ENCODE measurements at regions not wholly inside any gene's neighbourhood (a gene's known extent, or its start where the extent isn't known, plus 50 kb on each side); places are given as distances from the start of the nearest gene placed in this dataset.

DNA sequence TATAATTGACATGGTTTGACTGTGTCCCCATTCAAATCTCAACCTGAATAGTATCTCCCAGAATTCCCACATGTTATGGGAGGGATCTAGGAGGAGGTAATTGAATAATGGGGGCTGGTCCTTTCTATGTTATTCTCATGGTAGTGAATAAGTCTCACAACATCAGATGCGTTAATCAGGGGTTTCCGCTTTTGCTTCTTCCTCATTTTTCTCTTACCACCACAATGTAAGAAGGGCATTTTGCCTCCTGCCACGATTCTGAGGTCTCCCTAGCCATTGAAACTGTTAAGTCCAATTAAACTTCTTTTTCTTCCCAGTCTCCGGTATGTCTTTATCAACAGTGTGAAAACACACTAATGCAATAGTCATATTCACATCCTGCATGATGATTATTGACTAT lies 1073.3 kb upstream of the CDH2 start:
- no peaks in the 10 kb centered on the region for H3K36me3 ChIP-seq (ENCODE audit: control insufficient read depth, low read length)
- no peaks in the 10 kb centered on the region for H3K79me2 ChIP-seq (ENCODE audit: control insufficient read depth, low read length)
- H3K9me2 ChIP-seq (replicated peaks; ENCODE audit: control insufficient read depth, low read length) = no peaks in the 10 kb centered on the region
- no peaks in the 10 kb centered on the region for H4K20me1 ChIP-seq (ENCODE audit: control insufficient read depth, insufficient read depth, low read depth, low read length)
- no peak overlapping the region for H3K4me3 ChIP-seq (ENCODE audit: low read length)
- H3K4me2 ChIP-seq (ENCODE audit: low read length) = no peak overlapping the region
- TF ChIP-seq EZH2phosphoT487 (IDR thresholded peaks at IDR 0.05; ENCODE audit: borderline replicate concordance, low read length) = no peak
- TF ChIP-seq, protein P1, sequence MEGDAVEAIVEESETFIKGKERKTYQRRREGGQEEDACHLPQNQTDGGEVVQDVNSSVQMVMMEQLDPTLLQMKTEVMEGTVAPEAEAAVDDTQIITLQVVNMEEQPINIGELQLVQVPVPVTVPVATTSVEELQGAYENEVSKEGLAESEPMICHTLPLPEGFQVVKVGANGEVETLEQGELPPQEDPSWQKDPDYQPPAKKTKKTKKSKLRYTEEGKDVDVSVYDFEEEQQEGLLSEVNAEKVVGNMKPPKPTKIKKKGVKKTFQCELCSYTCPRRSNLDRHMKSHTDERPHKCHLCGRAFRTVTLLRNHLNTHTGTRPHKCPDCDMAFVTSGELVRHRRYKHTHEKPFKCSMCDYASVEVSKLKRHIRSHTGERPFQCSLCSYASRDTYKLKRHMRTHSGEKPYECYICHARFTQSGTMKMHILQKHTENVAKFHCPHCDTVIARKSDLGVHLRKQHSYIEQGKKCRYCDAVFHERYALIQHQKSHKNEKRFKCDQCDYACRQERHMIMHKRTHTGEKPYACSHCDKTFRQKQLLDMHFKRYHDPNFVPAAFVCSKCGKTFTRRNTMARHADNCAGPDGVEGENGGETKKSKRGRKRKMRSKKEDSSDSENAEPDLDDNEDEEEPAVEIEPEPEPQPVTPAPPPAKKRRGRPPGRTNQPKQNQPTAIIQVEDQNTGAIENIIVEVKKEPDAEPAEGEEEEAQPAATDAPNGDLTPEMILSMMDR (IDR thresholded peaks at IDR 0.05; ENCODE audit: low read depth, low read length, poor library complexity, severe bottlenecking) = no peak
- H3K4me1 ChIP-seq (ENCODE audit: control insufficient read depth, low read length) = no peaks in the 10 kb centered on the region
- no peaks in the 10 kb centered on the region; the same call in 1 of the 2 replicates for H3K9me3 ChIP-seq (ENCODE audit: control insufficient read depth, insufficient read depth, low read length)
- no peaks in the 10 kb centered on the region for H3K27me3 ChIP-seq (ENCODE audit: control insufficient read depth, low read length)
- no peak overlapping the region for H3K27ac ChIP-seq (ENCODE audit: low read depth, low read length)
- no peaks in the 10 kb centered on the region for H3F3A ChIP-seq (ENCODE audit: control insufficient read depth, insufficient read depth)

DNA sequence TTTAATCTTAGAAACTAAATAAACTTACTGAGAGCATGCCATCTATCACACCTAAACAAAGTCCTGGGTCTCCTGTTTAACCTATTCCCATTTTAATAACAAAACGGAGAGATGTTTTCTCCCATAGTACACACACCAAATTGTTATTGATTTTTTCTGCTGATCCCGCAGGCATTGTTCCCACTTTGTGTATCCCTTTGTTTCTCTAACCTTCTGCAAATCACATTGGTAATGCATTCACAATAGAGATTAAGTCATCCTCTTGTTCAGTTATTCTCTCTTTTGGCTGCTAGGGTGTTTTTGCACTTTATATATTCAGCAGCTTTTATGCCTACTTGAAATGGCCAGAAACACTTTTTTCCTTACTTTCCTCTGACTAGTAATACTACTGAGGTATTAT lies 1071.9 kb upstream of the CDH2 start:
- Histone ChIP-seq H3K9me2 (replicated peaks; ENCODE audit: control insufficient read depth, low read length) (no peaks in the 10 kb centered on the region), H3K4me1 (ENCODE audit: control insufficient read depth, low read length) (no peaks in the 10 kb centered on the region), H4K20me1 (ENCODE audit: control insufficient read depth, insufficient read depth, low read depth, low read length) (no peaks in the 10 kb centered on the region), H3K9me3 (ENCODE audit: control insufficient read depth, insufficient read depth, low read length) (no peaks in the 10 kb centered on the region), H3K36me3 (ENCODE audit: control insufficient read depth, low read length) (no peaks in the 10 kb centered on the region), H3K27me3 (ENCODE audit: control insufficient read depth, low read length) (no peaks in the 10 kb centered on the region), H3K4me2 (ENCODE audit: low read length) (no peak overlapping the region), H3K4me3 (ENCODE audit: low read length) (no peak overlapping the region), H3F3A (ENCODE audit: control insufficient read depth, insufficient read depth) (no peaks in the 10 kb centered on the region), H3K27ac (ENCODE audit: low read depth, low read length) (no peak overlapping the region), H3K79me2 (ENCODE audit: control insufficient read depth, low read length) (no peaks in the 10 kb centered on the region)
- TF ChIP-seq, protein P1 (IDR thresholded peaks at IDR 0.05; ENCODE audit: low read depth, low read length, poor library complexity, severe bottlenecking) = no peak
- no peak for TF ChIP-seq EZH2phosphoT487 (IDR thresholded peaks at IDR 0.05; ENCODE audit: borderline replicate concordance, low read length)

DNA sequence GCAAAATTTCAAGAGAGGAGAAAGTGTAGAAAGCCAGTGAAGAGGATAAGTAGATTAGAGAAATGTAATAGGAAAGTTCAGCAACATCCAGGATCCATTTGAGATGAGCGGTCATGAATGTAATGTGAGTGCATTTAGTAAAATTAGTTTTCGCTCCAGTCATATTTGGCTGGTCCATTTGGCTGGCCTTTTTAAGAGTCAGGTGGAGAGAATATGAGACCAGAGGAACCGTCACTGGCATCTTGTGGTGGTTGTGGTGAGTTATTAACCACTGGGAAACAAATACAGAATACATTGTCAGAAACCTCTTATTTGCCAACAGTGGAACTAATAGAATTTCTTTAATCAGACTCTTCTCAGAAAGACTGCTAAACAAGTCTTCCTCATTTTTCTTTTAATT lies 1064.3 kb upstream of the CDH2 start:
- H4K20me1 ChIP-seq (ENCODE audit: control insufficient read depth, insufficient read depth, low read depth, low read length) = no peaks in the 10 kb centered on the region
- no peak overlapping the region for H3K4me2 ChIP-seq (ENCODE audit: low read length)
- no peaks in the 10 kb centered on the region for H3K9me2 ChIP-seq (replicated peaks; ENCODE audit: control insufficient read depth, low read length)
- no peaks in the 10 kb centered on the region for H3K79me2 ChIP-seq (ENCODE audit: control insufficient read depth, low read length)
- H3K27ac ChIP-seq (ENCODE audit: low read depth, low read length) = no peak overlapping the region
- no peaks in the 10 kb centered on the region for H3F3A ChIP-seq (ENCODE audit: control insufficient read depth, insufficient read depth)
- H3K4me1 ChIP-seq (ENCODE audit: control insufficient read depth, low read length) = no peaks in the 10 kb centered on the region
- H3K36me3 ChIP-seq (ENCODE audit: control insufficient read depth, low read length) = no peaks in the 10 kb centered on the region
- H3K4me3 ChIP-seq (ENCODE audit: low read length) = no peak overlapping the region
- TF ChIP-seq, protein P1 (IDR thresholded peaks at IDR 0.05; ENCODE audit: low read depth, low read length, poor library complexity, severe bottlenecking) = no peak
- TF ChIP-seq EZH2phosphoT487 (IDR thresholded peaks at IDR 0.05; ENCODE audit: borderline replicate concordance, low read length) = no peak
- H3K9me3 ChIP-seq (ENCODE audit: control insufficient read depth, insufficient read depth, low read length) = no peaks in the 10 kb centered on the region
- H3K27me3 ChIP-seq (ENCODE audit: control insufficient read depth, low read length) = no peaks in the 10 kb centered on the region

DNA sequence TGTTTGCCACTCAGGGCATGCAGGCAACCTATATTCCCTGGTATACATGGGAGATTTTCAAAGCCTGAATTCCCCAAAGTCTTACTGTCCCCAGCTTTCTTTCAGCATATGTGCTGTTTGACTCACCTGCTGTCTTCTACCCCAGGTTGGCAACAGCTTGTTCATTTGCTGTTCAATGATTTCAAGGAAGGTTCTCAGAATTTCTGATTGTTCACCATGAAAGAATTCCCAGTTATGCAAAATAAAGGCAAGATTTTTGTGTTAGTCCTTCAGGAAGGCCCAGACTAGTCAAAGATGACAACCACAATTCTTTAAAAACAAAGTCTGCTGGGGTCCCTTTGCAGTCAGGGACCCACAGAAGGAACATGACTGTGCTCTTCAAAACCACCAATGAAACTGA lies 1057.8 kb upstream of the CDH2 start:
- Histone ChIP-seq H3K36me3 (ENCODE audit: control insufficient read depth, low read length) (no peaks in the 10 kb centered on the region), H3K9me3 (ENCODE audit: control insufficient read depth, insufficient read depth, low read length) (no peaks in the 10 kb centered on the region), H3K9me2 (replicated peaks; ENCODE audit: control insufficient read depth, low read length) (no peaks in the 10 kb centered on the region), H3K4me2 (ENCODE audit: low read length) (no peak overlapping the region), H3F3A (ENCODE audit: control insufficient read depth, insufficient read depth) (no peaks in the 10 kb centered on the region), H3K4me1 (ENCODE audit: control insufficient read depth, low read length) (no peaks in the 10 kb centered on the region), H4K20me1 (ENCODE audit: control insufficient read depth, insufficient read depth, low read depth, low read length) (no peaks in the 10 kb centered on the region), H3K4me3 (ENCODE audit: low read length) (no peak overlapping the region), H3K79me2 (ENCODE audit: control insufficient read depth, low read length) (no peaks in the 10 kb centered on the region), H3K27me3 (ENCODE audit: control insufficient read depth, low read length) (no peaks in the 10 kb centered on the region), H3K27ac (ENCODE audit: low read depth, low read length) (no peak overlapping the region)
- TF ChIP-seq, protein P1 (IDR thresholded peaks at IDR 0.05; ENCODE audit: low read depth, low read length, poor library complexity, severe bottlenecking) = no peak
- no peak for TF ChIP-seq EZH2phosphoT487 (IDR thresholded peaks at IDR 0.05; ENCODE audit: borderline replicate concordance, low read length)

All from DOHH2 (cell line).